NT2/D1 (cell line): ENCODE measurements at regions not wholly inside any gene's neighbourhood (a gene's known extent, or its start where the extent isn't known, plus 50 kb on each side); places are given as distances from the start of the nearest gene placed in this dataset.

Experiments
- YY1 ChIP-seq: IDR thresholded peaks from 2 replicates; pipeline ENCODE4 v1.6.1; 2011; ENCODE audit not compliant: insufficient read length, insufficient read depth
- ZNF274 ChIP-seq: IDR thresholded peaks from 2 replicates; pipeline ENCODE4 v1.6.1; 2011; ENCODE audit warnings: mild to moderate bottlenecking, low read depth, low read length

DNA sequence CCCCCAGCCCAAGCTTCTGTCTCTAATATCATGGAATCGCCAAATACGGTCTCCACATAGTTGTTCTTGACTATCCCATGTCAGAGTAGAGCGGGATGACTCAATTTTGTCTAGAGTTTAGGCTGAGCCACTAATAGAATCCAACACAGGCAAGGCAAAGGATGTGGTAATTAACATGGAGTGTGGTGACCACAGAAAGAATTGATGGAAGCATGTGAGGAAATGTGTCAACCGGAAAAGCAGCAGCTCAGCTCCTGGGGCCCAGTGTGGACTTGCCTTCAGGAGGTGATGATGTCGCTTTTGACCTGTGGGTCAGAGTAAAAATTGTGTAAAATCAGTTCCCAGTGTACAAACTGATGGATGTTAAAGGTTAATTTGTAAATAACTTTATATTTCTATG is 139.3 kb upstream of the KLF6 start:
- no peak for TF ChIP-seq ZNF274
- TF ChIP-seq YY1: no peak
